ENCODE measurements at regions not wholly inside any gene's neighbourhood (a gene's known extent, or its start where the extent isn't known, plus 50 kb on each side); places are given as distances from the start of the nearest gene placed in this dataset.
"Not testable (repeated sequence)": the region's sequence is repeated elsewhere in the genome, so short reads cannot be mapped to it uniquely, and the experiment has no call there.

DNA sequence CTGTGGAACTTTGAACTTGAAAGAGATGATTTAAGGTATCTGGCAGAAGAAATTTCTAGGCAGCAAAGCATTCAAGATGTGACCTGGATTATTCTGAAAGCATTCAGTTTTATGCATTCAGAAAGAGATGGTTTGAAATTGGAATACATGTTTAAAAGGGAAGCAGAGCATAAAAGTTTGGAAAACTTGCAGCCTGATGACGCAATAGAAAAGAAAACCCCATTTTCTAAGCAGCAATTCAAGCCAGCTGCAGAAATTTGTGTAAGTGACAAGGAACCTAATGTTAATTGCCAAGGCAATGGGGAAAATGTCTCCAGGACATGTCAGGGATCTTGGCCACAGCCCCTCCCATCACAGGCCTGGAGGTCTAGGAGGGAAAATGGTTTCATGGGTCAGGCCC, 354.0 kb downstream of the ZNF326 start:
- no peak for DNase-seq

DNA sequence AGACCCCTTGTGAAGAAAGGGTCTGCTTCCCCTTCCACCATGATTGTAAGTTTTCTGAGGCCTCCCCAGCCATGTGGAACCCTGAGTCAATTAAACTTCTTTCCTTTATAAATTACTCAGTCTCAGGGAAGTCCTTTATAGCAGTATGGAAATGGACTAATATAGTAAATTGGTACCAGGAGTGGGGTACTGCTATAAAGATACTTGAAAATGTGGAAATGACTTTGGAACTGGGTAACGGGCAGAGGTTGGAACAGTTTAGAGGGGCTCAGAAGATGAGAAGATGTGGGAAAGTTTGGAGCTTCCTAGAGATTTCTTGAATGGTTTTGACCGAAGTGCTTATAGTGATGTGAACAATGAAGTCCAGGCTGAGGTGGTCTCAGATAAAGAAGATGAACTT, 353.5 kb downstream of the ZNF326 start:
- DNase-seq: not testable (repeated sequence)

DNA sequence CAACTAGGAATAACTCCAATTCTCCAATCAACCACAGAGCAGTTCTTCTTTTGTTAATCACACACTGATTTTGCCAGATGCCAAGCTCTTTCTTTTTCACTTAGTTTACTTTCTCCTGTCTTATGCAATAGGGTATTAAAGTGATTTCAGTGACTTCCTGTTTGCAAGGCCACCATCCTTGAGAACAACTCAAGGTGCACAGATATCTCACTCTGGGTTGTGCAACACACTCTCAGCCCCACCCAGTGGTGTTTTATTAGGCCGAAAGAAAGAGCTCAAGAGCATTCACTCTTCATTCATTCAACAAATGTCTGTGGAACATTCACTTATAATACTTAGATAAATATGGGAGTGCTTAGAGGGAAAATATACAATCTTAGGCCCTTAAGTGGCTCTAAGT, 352.5 kb downstream of the ZNF326 start:
- DNase-seq: no peak

GRCh38 chr1:90346757-90347156, 351.8 kb downstream of the ZNF326 start:
- DNase-seq: no peak

- DNase-seq: no peak
Measured at GRCh38 chr1:90346349-90346748, 351.4 kb downstream of the ZNF326 start.

DNA sequence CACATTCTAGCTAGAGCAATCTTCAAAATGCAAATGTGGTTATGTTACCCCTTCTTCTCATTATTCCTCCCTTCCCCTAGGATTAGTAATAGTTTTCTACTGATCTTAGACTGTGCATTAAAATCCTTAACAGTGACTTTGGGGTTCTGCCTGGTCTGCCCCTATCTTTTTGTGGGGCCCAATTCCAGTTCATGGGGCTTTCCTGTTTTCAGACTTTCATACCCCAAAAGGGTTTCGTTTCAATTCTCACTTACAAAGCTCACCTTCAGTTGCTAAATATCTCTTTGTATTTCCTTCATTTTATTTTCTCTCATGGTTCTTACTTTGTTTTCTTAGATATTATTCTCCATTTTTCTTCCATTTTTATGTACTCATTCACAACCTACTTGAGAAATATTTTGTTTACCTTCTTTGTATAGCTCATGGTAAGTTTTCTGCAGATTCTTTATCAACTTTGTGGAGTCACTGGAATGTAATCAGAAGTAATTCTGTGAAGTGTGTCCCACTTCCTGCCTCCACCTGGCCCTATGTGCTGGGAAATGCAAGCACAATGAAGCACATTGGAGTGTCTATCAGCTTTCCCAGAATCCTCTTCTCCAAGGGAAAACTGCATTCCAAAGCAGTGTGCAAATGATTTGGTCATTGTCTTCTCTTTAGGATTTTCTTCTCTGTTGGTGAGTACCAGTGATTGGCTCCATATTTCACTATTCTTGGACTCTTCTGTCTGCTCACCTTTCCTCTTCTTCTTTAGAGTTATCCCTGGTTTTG, 350.2 kb downstream of the ZNF326 start:
- DNase-seq: no peak

DNA sequence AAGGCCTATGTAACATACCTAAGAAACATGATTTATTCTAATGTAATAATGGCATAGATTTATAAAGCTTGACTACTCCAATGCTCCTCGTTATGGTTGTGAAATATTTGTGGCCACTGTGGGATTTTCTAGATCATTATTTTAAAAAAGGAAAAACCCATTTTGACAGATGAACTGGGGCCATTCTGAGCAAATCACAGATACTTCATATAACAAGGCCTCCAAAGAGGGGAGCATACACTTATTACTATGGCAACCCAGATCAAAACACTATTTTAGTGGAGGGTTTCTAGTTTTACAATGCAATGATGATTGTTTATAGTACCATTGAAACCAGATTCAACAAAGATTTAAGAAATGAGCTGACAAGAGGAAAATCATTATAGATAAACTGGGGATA, 346.6 kb downstream of the ZNF326 start:
- DNase-seq: no peak

DNA sequence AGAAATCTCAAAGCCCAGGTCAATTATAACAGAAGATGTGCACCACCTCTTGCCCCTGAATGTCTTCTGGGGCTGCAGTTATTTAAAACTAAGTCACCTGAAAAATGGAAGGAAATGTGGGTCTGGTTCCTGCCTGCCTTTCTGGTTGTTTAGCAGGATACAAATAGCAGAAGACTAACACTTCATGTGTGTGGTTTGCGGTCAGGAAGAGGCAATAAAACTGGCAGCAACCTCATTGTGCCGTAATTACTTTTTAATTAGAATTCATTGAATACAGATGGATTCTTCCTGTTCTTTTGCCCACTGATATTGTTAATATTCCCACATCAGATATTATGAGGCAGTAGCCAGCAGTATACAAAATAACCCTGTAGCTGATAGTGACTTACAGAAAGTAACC, 345.7 kb downstream of the ZNF326 start:
- DNase-seq: no peak

DNA sequence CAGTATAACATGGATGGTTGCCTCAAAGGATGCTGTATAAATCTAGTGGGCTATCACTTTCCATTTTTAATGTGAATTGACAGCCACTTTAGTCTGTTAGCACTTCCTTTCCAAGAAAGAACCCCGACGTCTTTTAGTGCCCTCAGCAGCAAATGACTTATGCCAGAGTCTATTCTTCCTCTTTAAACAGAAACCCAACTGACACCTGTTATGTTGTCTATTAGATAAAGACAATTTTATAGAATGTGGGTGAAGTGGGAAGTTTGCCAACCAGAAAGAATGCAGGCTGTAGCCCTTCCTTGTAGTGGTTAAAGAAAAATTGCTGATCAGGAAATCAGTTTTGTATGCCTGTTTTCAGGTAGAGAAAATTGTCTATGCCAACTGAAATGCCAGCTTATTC, 344.9 kb downstream of the ZNF326 start:
- DNase-seq: no peak

GRCh38 chr1:90336552-90337324, 341.8 kb downstream of the ZNF326 start:
- no peak for DNase-seq

GRCh38 chr1:90335558-90335957, 340.6 kb downstream of the ZNF326 start:
- DNase-seq: no peak

GRCh38 chr1:90334137-90334536, 339.2 kb downstream of the ZNF326 start:
- DNase-seq: no peak

DNA sequence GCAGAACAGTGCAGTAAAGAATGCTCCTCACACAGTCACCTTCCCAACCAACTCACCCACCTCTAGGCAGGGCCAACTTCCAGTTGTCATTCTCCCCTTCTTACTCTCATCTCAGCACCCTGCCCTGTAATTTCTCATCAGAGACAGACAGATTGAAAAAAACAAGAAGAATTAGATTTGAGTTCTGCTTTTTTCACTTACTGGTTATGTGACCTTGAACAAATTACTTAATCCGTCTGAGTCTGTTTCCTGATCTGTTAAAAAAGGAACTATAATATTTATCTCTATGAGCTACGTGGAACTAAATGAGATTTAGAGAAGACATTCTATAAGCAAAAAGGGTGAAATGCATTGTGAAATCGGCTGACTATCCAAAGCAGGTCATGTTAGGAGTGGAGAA, 330.3 kb downstream of the ZNF326 start:
- DNase-seq: no peak

DNA sequence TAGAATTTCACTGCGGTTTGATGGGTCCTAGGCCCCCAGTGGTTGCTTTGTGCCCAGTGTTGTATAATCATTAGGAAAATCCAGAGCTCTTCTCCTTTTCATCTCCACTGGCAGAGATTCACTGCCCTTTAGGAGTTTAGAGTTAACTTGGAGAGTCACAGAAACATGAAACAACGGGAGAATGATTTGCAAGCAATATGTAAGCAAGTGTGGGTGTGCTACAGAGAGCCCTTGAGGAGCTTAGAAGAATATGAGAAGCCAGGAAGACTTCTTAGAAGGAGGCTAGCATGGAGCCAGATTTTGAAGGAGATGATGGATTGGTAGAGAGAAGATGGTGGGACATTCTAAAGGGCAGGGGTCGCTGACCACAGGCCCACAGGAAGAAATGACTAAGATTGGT, 327.3 kb downstream of the ZNF326 start:
- no peak for DNase-seq

DNA sequence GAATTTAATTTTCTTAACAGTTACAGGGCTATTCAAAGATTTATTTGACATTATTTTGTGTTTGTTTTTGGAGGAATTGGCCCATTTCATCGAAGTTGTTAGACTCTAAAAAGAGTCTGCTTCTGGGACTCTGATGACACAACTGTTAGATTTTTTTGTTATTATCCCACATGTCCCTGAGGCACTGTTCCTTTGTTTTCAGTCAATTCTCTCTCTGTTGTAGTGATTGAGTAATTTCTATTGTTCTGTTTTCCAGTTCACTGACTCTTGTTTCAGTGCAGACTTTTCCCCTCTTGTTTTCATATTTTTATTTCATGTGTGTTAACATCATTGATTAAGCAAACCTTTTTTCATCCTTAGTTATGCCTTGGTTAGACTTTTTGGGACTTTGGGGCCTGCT, 325.0 kb downstream of the ZNF326 start:
- no peak for DNase-seq

DNA sequence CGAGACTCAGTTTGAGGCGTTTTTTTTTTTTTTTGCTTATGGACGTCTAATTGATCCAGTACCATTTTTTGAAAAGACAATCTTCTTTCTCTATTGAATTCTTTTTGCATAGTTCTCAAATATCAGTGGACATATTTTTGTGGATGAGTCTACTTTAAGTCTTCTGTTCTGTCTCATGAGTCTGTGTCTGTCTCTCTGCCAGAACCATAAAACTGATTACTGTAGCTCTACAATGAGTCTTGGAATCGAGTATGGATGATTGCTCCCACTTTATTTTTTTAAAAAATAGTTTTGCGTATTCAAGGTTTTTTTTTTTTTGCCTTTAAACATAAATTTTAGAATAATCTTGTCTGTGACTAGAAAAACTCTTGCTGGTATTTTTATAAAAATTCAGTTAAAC, 323.5 kb downstream of the ZNF326 start:
- DNase-seq: no peak

DNA sequence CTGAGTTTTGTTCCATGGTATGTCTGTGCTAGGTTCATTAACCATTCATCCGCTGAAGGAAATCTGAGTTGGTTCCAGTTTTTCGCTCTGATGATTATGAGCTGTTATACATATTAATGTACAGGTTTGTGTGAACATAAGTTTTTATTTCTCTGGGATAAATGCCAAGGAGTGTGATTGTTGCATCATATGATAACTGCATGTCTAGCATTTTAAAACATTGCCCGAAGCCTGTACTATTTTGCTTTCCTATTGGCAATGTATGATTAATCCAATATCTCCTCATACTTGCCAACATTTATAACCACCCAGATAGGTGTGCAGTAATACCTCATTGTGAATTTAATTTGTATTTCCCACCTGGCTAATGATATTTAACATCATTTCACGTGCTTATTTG, 322.7 kb downstream of the ZNF326 start:
- DNase-seq: no peak

- no peak for DNase-seq
Measured at GRCh38 chr1:90314533-90314932, 319.6 kb downstream of the ZNF326 start.

- no peak for DNase-seq
Measured at GRCh38 chr1:90313778-90314177, 318.9 kb downstream of the ZNF326 start.

- DNase-seq: no peak
Measured at GRCh38 chr1:90309806-90310205, 314.9 kb downstream of the ZNF326 start.

DNA sequence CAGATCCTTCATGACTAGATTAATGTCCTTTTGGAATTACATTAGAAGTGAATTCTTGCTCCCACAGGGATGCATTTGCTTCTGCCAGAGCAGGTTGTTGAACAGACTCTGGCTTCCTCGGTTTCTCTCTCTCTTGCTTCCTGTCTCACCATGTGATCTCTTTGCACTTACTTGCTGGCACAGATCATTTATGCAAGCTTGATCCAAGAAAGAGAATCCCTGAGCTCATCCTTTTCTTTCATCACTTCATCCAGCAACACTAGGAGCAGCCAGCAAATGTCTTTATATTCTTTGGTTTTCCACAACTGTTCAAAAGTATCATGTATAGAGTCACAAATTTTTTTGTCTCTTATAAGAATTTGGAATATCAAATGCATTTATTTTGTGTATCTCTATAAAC, 313.5 kb downstream of the ZNF326 start:
- no peak for DNase-seq

DNA sequence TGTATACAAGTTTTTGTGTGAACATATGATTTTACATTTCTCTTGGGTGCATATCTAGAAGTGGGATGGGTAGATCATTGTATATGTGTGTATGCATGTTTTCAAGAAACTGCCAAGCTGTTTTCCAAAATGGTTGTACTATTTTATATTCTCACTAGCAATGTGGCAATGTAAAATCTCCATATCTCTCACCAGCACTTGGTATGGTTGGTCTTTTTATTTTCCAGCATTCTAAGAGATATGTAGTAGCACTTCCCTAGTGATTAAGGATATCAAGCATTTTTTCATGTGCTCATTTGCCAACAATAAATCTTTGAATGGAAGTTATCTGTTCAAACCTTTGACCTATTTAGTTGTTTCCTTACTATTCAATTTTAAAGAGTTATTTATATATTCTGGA, 310.7 kb downstream of the ZNF326 start:
- DNase-seq: no peak

- no peak for DNase-seq
Measured at GRCh38 chr1:90296327-90296726, 301.4 kb downstream of the ZNF326 start.

DNA sequence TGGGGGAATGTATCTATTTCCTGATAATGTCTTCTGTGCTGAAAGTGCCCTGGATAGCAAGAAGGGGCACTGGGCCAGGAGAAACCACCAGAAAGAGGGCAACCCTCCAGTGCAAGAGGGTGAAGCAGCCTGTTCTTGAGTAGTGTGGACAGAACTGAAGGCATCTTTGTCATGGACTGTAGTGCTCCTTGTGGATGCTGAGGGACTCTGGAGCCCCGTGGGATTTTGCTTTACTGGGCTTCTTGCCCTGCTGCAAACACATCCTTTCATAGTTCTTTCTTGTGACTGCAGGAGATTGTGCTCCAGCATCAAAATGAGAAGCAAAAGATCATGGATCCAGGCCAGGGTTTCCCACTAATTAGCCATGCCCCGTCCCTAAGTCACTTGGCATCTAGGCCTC, 300.6 kb downstream of the ZNF326 start:
- peak; percentile 21 for DNase-seq

Measured in right hindlimb (tissue), 1 donor.